ENCODE measurements at regions not wholly inside any gene's neighbourhood (a gene's known extent, or its start where the extent isn't known, plus 50 kb on each side); places are given as distances from the start of the nearest gene placed in this dataset.

GRCh38 chr3:140752499-140752898 is 74.6 kb downstream of the TRIM42 start:
- no peak overlapping the region for H3K4me3 Mint-ChIP-seq (ENCODE audit: low read depth)
- H3K36me3 Mint-ChIP-seq (ENCODE audit: low read depth) = no peaks in the 10 kb centered on the region
- H3K27ac Mint-ChIP-seq = no peak overlapping the region
- peaks cover 20% of the 10 kb centered on the region for H3K27me3 Mint-ChIP-seq (ENCODE audit: low read depth)
- no peak for DNase-seq (ENCODE audit: low spot score)
- intact Hi-C loops (cut with micrococcal nuclease) = no loop called here
- no peaks in the 10 kb centered on the region for H3K4me1 Mint-ChIP-seq (ENCODE audit: low read depth)
- no peaks in the 10 kb centered on the region for H3K9me3 Mint-ChIP-seq

GRCh38 chr3:140753865-140754754 is 76.2 kb downstream of the TRIM42 start:
- Mint-ChIP-seq H3K9me3 (no peaks in the 10 kb centered on the region), H3K27me3 (ENCODE audit: low read depth) (peaks cover 20% of the 10 kb centered on the region), H3K36me3 (ENCODE audit: low read depth) (no peaks in the 10 kb centered on the region), H3K27ac (no peak overlapping the region), H3K4me1 (ENCODE audit: low read depth) (no peaks in the 10 kb centered on the region), H3K4me3 (ENCODE audit: low read depth) (no peak overlapping the region)
- intact Hi-C loops (cut with micrococcal nuclease) = no loop called here
- no peak for DNase-seq (ENCODE audit: low spot score)

GRCh38 chr3:140754936-140755335 is 77.1 kb downstream of the TRIM42 start:
- H3K4me3 Mint-ChIP-seq (ENCODE audit: low read depth) = no peak overlapping the region
- intact Hi-C loops (cut with micrococcal nuclease) = no loop called here
- no peak for DNase-seq (ENCODE audit: low spot score)
- no peaks in the 10 kb centered on the region for H3K9me3 Mint-ChIP-seq
- H3K36me3 Mint-ChIP-seq (ENCODE audit: low read depth) = no peaks in the 10 kb centered on the region
- no peaks in the 10 kb centered on the region for H3K4me1 Mint-ChIP-seq (ENCODE audit: low read depth)
- H3K27ac Mint-ChIP-seq = no peak overlapping the region
- H3K27me3 Mint-ChIP-seq (ENCODE audit: low read depth) = peaks cover 18% of the 10 kb centered on the region

- no peak overlapping the region for H3K27ac Mint-ChIP-seq
- no peaks in the 10 kb centered on the region for H3K9me3 Mint-ChIP-seq
- H3K4me1 Mint-ChIP-seq (ENCODE audit: low read depth) = no peaks in the 10 kb centered on the region
- H3K27me3 Mint-ChIP-seq (ENCODE audit: low read depth) = peaks cover 19% of the 10 kb centered on the region
- intact Hi-C loops (cut with micrococcal nuclease) = no loop called here
- H3K36me3 Mint-ChIP-seq (ENCODE audit: low read depth) = no peaks in the 10 kb centered on the region
- no peak overlapping the region for H3K4me3 Mint-ChIP-seq (ENCODE audit: low read depth)
- no peak for DNase-seq (ENCODE audit: low spot score)
These were observed 78.6 kb downstream of the TRIM42 start for GRCh38 chr3:140756240-140757016.

- Mint-ChIP-seq H3K9me3 (no peaks in the 10 kb centered on the region), H3K27ac (no peak overlapping the region), H3K4me3 (ENCODE audit: low read depth) (no peak overlapping the region), H3K4me1 (ENCODE audit: low read depth) (no peaks in the 10 kb centered on the region), H3K36me3 (ENCODE audit: low read depth) (no peaks in the 10 kb centered on the region), H3K27me3 (ENCODE audit: low read depth) (peaks cover 15% of the 10 kb centered on the region)
- intact Hi-C loops (cut with micrococcal nuclease) = no loop called here
- DNase-seq (ENCODE audit: low spot score) = no peak
These were observed 81.1 kb downstream of the TRIM42 start for GRCh38 chr3:140758791-140759444.

GRCh38 chr3:140760324-140761075 is 82.6 kb downstream of the TRIM42 start:
- H3K36me3 Mint-ChIP-seq (ENCODE audit: low read depth) = no peaks in the 10 kb centered on the region
- H3K27me3 Mint-ChIP-seq (ENCODE audit: low read depth) = peaks cover 11% of the 10 kb centered on the region
- peaks cover 1% of the 10 kb centered on the region for H3K4me1 Mint-ChIP-seq (ENCODE audit: low read depth)
- H3K4me3 Mint-ChIP-seq (ENCODE audit: low read depth) = no peak overlapping the region
- no peak overlapping the region for H3K27ac Mint-ChIP-seq
- no peaks in the 10 kb centered on the region for H3K9me3 Mint-ChIP-seq
- no peak for DNase-seq (ENCODE audit: low spot score)
- intact Hi-C loops (cut with micrococcal nuclease) = no loop called here

- H3K4me3 Mint-ChIP-seq (ENCODE audit: low read depth) = no peak overlapping the region
- DNase-seq (ENCODE audit: low spot score) = no peak
- peaks cover 11% of the 10 kb centered on the region for H3K27me3 Mint-ChIP-seq (ENCODE audit: low read depth)
- H3K36me3 Mint-ChIP-seq (ENCODE audit: low read depth) = no peaks in the 10 kb centered on the region
- intact Hi-C loops (cut with micrococcal nuclease) = no loop called here
- no peaks in the 10 kb centered on the region for H3K9me3 Mint-ChIP-seq
- peaks cover 4% of the 10 kb centered on the region for H3K4me1 Mint-ChIP-seq (ENCODE audit: low read depth)
- no peak overlapping the region for H3K27ac Mint-ChIP-seq
These were observed 83.3 kb downstream of the TRIM42 start for GRCh38 chr3:140761076-140761639.

- H3K9me3 Mint-ChIP-seq = no peaks in the 10 kb centered on the region
- H3K27me3 Mint-ChIP-seq (ENCODE audit: low read depth) = peaks cover 9% of the 10 kb centered on the region
- H3K27ac Mint-ChIP-seq = no peak overlapping the region
- H3K4me3 Mint-ChIP-seq (ENCODE audit: low read depth) = no peak overlapping the region
- intact Hi-C loops (cut with micrococcal nuclease) = no loop called here
- H3K36me3 Mint-ChIP-seq (ENCODE audit: low read depth) = no peaks in the 10 kb centered on the region
- H3K4me1 Mint-ChIP-seq (ENCODE audit: low read depth) = peaks cover 4% of the 10 kb centered on the region
- no peak for DNase-seq (ENCODE audit: low spot score)
These were observed 84.9 kb downstream of the TRIM42 start for GRCh38 chr3:140762746-140763145.

- Mint-ChIP-seq H3K4me3 (ENCODE audit: low read depth) (no peak overlapping the region), H3K36me3 (ENCODE audit: low read depth) (no peaks in the 10 kb centered on the region), H3K4me1 (ENCODE audit: low read depth) (peaks cover 4% of the 10 kb centered on the region), H3K9me3 (no peaks in the 10 kb centered on the region), H3K27me3 (ENCODE audit: low read depth) (peaks cover 10% of the 10 kb centered on the region), H3K27ac (no peak overlapping the region)
- intact Hi-C loops (cut with micrococcal nuclease) = no loop called here
- DNase-seq (ENCODE audit: low spot score) = no peak
These were observed 85.7 kb downstream of the TRIM42 start for GRCh38 chr3:140763532-140763931.

- Mint-ChIP-seq H3K4me3 (ENCODE audit: low read depth) (no peak overlapping the region), H3K4me1 (ENCODE audit: low read depth) (peaks cover 4% of the 10 kb centered on the region), H3K36me3 (ENCODE audit: low read depth) (no peaks in the 10 kb centered on the region), H3K9me3 (no peaks in the 10 kb centered on the region), H3K27ac (no peak overlapping the region), H3K27me3 (ENCODE audit: low read depth) (peaks cover 12% of the 10 kb centered on the region)
- DNase-seq (ENCODE audit: low spot score) = no peak
- intact Hi-C loops (cut with micrococcal nuclease) = no loop called here
These were observed 87.4 kb downstream of the TRIM42 start for GRCh38 chr3:140765246-140765645.

- peaks cover 15% of the 10 kb centered on the region for H3K27me3 Mint-ChIP-seq (ENCODE audit: low read depth)
- no peaks in the 10 kb centered on the region for H3K9me3 Mint-ChIP-seq
- no peaks in the 10 kb centered on the region for H3K36me3 Mint-ChIP-seq (ENCODE audit: low read depth)
- intact Hi-C loops (cut with micrococcal nuclease) = no loop called here
- H3K4me1 Mint-ChIP-seq (ENCODE audit: low read depth) = peaks cover 4% of the 10 kb centered on the region
- no peak overlapping the region for H3K27ac Mint-ChIP-seq
- DNase-seq (ENCODE audit: low spot score) = no peak
- no peak overlapping the region for H3K4me3 Mint-ChIP-seq (ENCODE audit: low read depth)
These were observed 88.6 kb downstream of the TRIM42 start for GRCh38 chr3:140766465-140766864.

GRCh38 chr3:140767566-140767965 is 89.7 kb downstream of the TRIM42 start:
- no peak overlapping the region for H3K4me3 Mint-ChIP-seq (ENCODE audit: low read depth)
- H3K4me1 Mint-ChIP-seq (ENCODE audit: low read depth) = peaks cover 4% of the 10 kb centered on the region
- no peak overlapping the region for H3K27ac Mint-ChIP-seq
- intact Hi-C loops (cut with micrococcal nuclease) = no loop called here
- H3K27me3 Mint-ChIP-seq (ENCODE audit: low read depth) = peaks cover 13% of the 10 kb centered on the region
- no peak for DNase-seq (ENCODE audit: low spot score)
- H3K9me3 Mint-ChIP-seq = no peaks in the 10 kb centered on the region
- H3K36me3 Mint-ChIP-seq (ENCODE audit: low read depth) = no peaks in the 10 kb centered on the region

All from activated T-helper 2 cell treated with anti-CD3 and anti-CD28 coated beads, Interferon-gamma antibody, Interleukin-2, Interleukin-4, amounts not matched to agents 10 μg/mL and 5 μg/mL and 100 μg/mL, durations not matched to agents 14 hours and 24 hours and 36 hours (primary cell).